Activated gamma-delta T cell treated with Interleukin-2 at 50 U/mL for 16 hours (primary cell): ENCODE measurements at regions not wholly inside any gene's neighbourhood (a gene's known extent, or its start where the extent isn't known, plus 50 kb on each side); places are given as distances from the start of the nearest gene placed in this dataset.
"Not testable (repeated sequence)": the region's sequence is repeated elsewhere in the genome, so short reads cannot be mapped to it uniquely, and the experiment has no call there.

Experiments used
- DNase-seq: peaks from one replicate; pipeline ENCODE4 v3.0.0-alpha.2; 2020

DNA sequence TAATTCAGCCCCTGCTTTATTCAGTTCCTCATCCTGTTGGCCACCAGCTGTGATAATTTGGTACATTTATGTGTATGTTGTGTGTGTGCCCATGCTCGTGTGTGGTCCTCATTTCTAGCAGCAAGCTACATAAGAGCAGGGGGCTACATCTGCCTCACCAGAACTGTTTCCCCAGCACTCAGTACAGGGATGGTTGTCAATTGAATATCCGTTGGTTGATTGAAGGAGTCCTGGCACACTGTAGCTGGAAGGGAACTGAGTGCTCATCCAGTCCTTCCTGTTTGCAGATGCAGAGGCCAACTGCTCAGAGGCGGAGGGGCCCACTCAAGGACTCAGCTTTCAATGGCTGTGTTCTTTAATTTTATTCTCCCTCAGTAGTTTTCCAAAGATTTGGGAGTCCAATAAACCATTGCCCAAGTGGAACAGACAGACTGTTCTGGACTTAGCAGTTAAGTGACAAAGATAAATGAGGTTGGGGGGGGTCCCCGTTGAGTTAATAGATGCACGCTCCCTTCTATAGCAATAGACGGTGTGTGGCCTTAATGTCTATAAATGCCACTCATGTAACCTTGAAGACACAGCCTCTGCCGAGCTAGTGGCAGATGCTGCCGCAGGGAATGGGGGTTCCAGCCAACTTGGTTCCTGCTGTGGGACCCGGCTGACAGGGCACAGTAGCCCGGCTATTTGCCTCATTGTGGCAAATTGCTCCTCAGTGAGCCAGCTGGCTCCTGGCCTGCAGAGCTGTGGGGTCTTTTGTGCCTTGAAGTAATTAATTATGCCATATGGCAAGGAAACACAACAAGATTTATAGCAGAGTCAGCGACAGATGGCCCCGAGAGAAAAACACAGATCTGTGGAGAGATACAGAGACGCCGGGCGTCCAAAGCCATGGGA, 71.4 kb upstream of the GRK3 start:
- DNase-seq, result no peak

- no peak for DNase-seq
Observed at GRCh38 chr22:25493794-25494193, 70.7 kb upstream of the GRK3 start.

- DNase-seq, result no peak
Observed at GRCh38 chr22:25494774-25495173, 69.7 kb upstream of the GRK3 start.

DNA sequence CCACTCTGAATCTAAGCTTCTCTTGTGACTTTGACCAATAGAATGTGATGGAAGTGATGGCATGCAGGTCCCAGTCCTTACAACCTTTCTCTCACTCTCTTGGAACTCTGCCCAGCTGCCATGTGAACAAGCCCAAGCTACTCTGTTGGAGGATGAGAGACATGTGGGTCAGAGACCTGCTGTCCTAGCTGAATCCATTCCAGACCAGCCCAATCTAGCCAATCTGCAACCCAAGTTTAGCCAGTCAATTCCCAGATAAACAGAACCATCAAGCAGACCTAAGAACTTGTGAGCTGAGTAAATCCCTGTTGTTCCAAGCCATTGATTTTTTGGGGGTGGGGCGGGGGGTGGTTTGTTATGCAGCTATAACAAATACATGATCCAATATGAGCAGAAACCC, 69.2 kb upstream of the GRK3 start:
- DNase-seq, result no peak

GRCh38 chr22:25496396-25497064, 67.9 kb upstream of the GRK3 start:
- no peak for DNase-seq

DNA sequence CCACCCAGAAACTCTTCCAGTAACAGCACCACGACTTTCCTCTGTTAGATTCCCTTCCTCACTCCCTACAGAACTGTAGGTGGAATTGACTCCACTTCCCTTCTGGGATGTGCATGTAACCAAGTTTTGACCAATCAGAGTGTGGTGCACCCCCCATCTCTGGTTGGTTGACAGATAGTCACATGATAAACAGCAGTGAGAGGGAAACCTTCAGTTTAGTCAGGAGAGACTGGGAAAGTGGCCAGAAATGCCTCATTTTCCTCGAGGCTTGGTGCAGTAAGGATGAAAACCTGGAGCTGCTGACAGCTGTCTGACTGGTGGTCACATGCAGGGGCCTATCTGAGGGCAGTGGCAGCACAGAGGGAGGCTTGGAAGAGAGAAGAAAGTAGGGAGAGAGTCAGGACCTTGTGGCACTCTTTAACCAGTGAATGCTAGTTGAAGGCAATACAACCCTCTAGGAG, 67.3 kb upstream of the GRK3 start:
- DNase-seq, result no peak

DNA sequence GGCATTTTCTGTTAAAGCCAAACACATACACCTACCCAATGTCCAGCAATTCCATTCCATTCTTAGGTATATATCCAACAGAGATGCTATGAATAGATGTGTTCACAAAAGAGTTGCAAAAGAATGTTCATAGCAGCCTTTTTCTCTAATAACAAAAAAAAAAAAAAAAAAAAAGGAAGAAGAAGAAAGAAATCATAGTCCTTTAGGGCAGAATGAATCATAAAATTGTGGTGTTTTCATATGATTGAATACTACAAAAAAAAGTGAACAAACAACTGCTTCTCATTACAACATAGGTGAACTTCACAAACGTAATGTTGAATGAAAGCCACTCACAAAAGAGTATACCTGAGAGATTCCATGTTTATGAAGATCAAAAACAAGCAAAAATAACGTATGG, 66.8 kb upstream of the GRK3 start:
- DNase-seq, result no peak

DNA sequence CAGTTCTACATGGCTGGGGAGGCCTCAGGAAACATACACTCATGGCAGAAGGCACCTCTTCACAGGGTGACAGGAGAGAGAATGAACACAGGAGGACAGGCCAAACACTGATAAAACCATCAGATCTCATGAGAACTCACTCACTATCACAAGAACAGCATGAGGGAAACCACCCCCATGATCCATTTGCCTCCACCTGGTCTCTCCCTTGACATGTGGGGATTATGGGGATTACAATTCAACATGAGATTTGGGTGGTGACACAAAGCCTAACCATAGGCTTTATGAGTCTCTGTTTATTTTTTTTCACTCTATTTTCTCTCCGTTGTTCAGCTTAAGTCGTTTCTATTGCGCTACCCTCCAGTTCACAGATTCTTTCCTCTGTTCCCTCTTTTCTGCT, 63.8 kb upstream of the GRK3 start:
- DNase-seq, result not testable (repeated sequence)

- DNase-seq, result not testable (repeated sequence)
Observed at GRCh38 chr22:25504017-25504416, 60.5 kb upstream of the GRK3 start.

- DNase-seq, result no peak
Observed at GRCh38 chr22:25508161-25508560, 56.3 kb upstream of the GRK3 start.

DNA sequence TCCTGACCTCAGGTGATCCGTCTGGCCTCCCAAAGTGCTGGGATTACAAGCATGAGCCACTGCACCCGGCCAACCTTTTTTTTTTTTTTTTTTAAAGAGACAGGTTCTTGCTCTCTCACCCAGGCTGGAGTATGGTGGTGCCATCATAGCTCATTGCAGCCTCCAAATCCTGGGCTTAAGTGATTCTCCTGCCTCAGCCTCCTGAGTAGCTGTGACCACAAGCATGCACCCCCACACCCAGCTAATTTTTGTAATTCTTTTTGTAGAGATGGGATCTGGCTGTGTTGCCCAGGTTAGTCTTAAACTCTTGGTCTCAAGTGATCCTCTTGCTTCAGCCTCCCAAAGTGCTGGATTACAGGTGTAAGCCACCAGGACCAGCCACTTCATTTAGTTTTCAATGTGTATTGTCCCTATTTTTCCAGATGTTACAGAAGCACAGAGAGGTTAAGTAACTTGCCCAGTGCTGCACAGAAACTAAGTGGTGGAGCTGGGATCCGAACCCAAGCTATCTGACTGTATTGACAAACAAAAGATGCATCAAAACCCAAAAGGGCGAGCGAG, 55.6 kb upstream of the GRK3 start:
- no peak for DNase-seq

DNA sequence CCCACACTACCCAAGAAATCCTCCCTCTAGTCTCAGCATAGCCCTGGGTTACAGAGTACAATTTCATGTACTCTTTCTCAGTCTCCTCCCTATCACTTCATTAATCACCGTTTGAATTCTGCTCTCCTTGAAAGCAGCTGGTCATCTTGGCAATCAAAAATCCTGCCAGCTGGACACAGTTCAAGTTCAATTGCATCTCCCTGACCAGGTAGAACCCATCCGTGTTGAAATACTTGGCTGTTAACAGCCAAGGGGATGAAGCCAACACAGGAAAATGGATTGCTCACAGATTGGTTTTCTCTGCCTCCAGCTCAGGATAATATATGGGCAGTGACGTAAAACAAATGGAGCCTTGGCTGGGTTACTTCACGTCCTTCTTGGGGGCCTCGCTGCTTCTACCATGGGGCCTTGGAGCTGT, 55.1 kb upstream of the GRK3 start:
- DNase-seq, result no peak

DNA sequence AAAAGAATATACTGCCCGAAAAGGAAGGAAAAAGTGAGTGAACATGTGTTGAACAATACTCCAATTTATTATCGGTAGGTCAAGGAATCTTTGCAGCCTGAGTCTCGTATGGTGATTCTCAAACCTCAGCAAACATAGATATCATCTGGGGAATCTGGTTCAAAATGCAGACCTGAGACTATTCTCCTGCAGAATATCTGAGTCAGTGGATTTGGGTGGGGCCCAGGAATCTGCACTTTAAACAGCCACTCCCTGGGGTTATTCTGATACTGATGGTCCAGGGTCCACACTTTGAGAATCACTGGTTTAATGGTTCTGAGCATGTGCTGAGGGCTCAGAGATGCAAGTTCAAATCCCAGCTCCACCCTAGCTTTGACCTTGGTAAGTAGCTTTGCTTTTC, 53.6 kb upstream of the GRK3 start:
- no peak for DNase-seq

DNA sequence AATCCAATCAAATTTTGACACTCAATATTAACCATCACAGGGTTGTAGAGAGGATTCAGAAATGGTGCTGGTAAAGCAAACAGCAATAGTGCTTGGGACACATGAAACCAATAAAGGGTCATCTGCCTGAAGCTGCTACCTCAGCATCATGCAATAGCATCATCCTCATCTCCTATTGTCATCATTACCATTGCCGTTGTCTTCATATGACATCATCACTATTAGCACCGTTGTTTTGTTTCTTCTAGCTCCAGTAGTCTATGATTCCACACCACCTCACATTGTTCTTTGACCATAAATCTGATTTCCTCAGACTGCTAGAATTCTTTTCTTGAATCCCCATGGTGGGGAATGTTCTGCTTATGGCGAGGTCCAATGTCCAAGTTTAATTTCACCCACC, 52.8 kb upstream of the GRK3 start:
- no peak for DNase-seq

GRCh38 chr22:25514436-25515180, 49.9 kb upstream of the GRK3 start:
- DNase-seq, result no peak
